Activated CD4-positive, alpha-beta T cell treated with anti-CD3 and anti-CD28 coated beads for 48 hours (primary cell): ENCODE measurements at regions not wholly inside any gene's neighbourhood (a gene's known extent, or its start where the extent isn't known, plus 50 kb on each side); places are given as distances from the start of the nearest gene placed in this dataset.
"Not testable (repeated sequence)": the region's sequence is repeated elsewhere in the genome, so short reads cannot be mapped to it uniquely, and the experiment has no call there.

ENCODE experiments used
- DNase-seq: peaks from one replicate; pipeline ENCODE4 v3.0.0-alpha.2; 2020

GRCh38 chr15:98089352-98089751 is 128.8 kb downstream of the ARRDC4 start:
- not testable (repeated sequence) for DNase-seq

- not testable (repeated sequence) for DNase-seq
These were observed 137.5 kb downstream of the ARRDC4 start for GRCh38 chr15:98097986-98098385.

GRCh38 chr15:98100606-98101005 is 140.1 kb downstream of the ARRDC4 start:
- DNase-seq: not testable (repeated sequence)

- DNase-seq: no peak
These were observed 143.1 kb downstream of the ARRDC4 start for GRCh38 chr15:98103570-98103969.

GRCh38 chr15:98104386-98105151 is 144.1 kb downstream of the ARRDC4 start:
- DNase-seq: not testable (repeated sequence)

- not testable (repeated sequence) for DNase-seq
These were observed 146.2 kb downstream of the ARRDC4 start for GRCh38 chr15:98106615-98107194.

GRCh38 chr15:98111806-98112205 is 151.3 kb downstream of the ARRDC4 start:
- DNase-seq: no peak

- no peak for DNase-seq
These were observed 152.8 kb downstream of the ARRDC4 start for GRCh38 chr15:98113327-98113726.

- no peak for DNase-seq
These were observed 160.1 kb downstream of the ARRDC4 start for GRCh38 chr15:98120561-98120960.

GRCh38 chr15:98121536-98121935 is 161.0 kb downstream of the ARRDC4 start:
- DNase-seq: no peak

GRCh38 chr15:98121957-98122356 is 161.5 kb downstream of the ARRDC4 start:
- no peak for DNase-seq

- DNase-seq: no peak
These were observed 162.8 kb downstream of the ARRDC4 start for GRCh38 chr15:98123297-98123696.

GRCh38 chr15:98123834-98124233 is 163.3 kb downstream of the ARRDC4 start:
- no peak for DNase-seq

- no peak for DNase-seq
These were observed 164.1 kb downstream of the ARRDC4 start for GRCh38 chr15:98124581-98124980.

- DNase-seq: no peak
These were observed 166.0 kb downstream of the ARRDC4 start for GRCh38 chr15:98126326-98127085.

- DNase-seq: no peak
These were observed 167.1 kb downstream of the ARRDC4 start for GRCh38 chr15:98127586-98127985.

- no peak for DNase-seq
These were observed 171.4 kb downstream of the ARRDC4 start for GRCh38 chr15:98131924-98132323.

- no peak for DNase-seq
These were observed 174.4 kb downstream of the ARRDC4 start for GRCh38 chr15:98134905-98135304.

- DNase-seq: no peak
These were observed 178.4 kb downstream of the ARRDC4 start for GRCh38 chr15:98138910-98139309.

GRCh38 chr15:98139337-98139736 is 178.8 kb downstream of the ARRDC4 start:
- no peak for DNase-seq

GRCh38 chr15:98142572-98142971 is 182.1 kb downstream of the ARRDC4 start:
- DNase-seq: no peak

GRCh38 chr15:98143116-98143515 is 182.6 kb downstream of the ARRDC4 start:
- no peak for DNase-seq

- no peak for DNase-seq
These were observed 183.9 kb downstream of the ARRDC4 start for GRCh38 chr15:98144388-98144787.
